ENCODE measurements at regions not wholly inside any gene's neighbourhood (a gene's known extent, or its start where the extent isn't known, plus 50 kb on each side); places are given as distances from the start of the nearest gene placed in this dataset.

DNA sequence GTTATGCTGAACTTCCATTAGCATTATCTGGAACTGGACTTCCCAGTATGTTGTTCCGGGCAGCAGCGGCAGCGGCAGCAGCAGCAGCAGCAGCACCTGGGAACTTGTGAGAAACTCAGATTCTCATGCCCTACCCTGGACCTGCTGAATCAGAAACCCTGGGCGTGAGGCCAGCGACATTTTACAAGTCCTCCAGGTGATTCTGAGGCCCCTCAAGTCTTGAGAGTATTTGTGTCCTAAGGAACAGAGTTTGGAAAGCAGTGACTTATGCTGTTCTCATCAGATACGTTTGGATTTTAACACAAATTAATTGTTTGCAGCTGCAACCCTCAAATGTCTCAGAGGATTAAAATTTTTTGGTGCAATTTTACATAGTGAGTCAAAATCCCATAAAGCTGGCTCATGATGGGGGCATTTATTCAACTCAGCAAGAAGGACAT lies 157.2 kb upstream of the KAZN start:
- TF ChIP-seq, protein P1, sequence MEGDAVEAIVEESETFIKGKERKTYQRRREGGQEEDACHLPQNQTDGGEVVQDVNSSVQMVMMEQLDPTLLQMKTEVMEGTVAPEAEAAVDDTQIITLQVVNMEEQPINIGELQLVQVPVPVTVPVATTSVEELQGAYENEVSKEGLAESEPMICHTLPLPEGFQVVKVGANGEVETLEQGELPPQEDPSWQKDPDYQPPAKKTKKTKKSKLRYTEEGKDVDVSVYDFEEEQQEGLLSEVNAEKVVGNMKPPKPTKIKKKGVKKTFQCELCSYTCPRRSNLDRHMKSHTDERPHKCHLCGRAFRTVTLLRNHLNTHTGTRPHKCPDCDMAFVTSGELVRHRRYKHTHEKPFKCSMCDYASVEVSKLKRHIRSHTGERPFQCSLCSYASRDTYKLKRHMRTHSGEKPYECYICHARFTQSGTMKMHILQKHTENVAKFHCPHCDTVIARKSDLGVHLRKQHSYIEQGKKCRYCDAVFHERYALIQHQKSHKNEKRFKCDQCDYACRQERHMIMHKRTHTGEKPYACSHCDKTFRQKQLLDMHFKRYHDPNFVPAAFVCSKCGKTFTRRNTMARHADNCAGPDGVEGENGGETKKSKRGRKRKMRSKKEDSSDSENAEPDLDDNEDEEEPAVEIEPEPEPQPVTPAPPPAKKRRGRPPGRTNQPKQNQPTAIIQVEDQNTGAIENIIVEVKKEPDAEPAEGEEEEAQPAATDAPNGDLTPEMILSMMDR (IDR thresholded peaks at IDR 0.05; ENCODE audit: insufficient read depth, low read length): no peak
- TF ChIP-seq POLR2AphosphoS5 (IDR thresholded peaks at IDR 0.05; ENCODE audit: low read depth): no peak
- TF ChIP-seq GABPA (IDR thresholded peaks at IDR 0.05; ENCODE audit: low read depth): no peak
- TF ChIP-seq, protein P2, sequence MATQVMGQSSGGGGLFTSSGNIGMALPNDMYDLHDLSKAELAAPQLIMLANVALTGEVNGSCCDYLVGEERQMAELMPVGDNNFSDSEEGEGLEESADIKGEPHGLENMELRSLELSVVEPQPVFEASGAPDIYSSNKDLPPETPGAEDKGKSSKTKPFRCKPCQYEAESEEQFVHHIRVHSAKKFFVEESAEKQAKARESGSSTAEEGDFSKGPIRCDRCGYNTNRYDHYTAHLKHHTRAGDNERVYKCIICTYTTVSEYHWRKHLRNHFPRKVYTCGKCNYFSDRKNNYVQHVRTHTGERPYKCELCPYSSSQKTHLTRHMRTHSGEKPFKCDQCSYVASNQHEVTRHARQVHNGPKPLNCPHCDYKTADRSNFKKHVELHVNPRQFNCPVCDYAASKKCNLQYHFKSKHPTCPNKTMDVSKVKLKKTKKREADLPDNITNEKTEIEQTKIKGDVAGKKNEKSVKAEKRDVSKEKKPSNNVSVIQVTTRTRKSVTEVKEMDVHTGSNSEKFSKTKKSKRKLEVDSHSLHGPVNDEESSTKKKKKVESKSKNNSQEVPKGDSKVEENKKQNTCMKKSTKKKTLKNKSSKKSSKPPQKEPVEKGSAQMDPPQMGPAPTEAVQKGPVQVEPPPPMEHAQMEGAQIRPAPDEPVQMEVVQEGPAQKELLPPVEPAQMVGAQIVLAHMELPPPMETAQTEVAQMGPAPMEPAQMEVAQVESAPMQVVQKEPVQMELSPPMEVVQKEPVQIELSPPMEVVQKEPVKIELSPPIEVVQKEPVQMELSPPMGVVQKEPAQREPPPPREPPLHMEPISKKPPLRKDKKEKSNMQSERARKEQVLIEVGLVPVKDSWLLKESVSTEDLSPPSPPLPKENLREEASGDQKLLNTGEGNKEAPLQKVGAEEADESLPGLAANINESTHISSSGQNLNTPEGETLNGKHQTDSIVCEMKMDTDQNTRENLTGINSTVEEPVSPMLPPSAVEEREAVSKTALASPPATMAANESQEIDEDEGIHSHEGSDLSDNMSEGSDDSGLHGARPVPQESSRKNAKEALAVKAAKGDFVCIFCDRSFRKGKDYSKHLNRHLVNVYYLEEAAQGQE (IDR thresholded peaks at IDR 0.05; ENCODE audit: insufficient replicate concordance, low read depth): no peak
